CD1c-positive myeloid dendritic cell (primary cell): ENCODE measurements at regions not wholly inside any gene's neighbourhood (a gene's known extent, or its start where the extent isn't known, plus 50 kb on each side); places are given as distances from the start of the nearest gene placed in this dataset.

Experiments used
- DNase-seq: peaks from one replicate; pipeline ENCODE4 v3.0.0-alpha.2; 2016; ENCODE audit errors: extremely low spot score

DNA sequence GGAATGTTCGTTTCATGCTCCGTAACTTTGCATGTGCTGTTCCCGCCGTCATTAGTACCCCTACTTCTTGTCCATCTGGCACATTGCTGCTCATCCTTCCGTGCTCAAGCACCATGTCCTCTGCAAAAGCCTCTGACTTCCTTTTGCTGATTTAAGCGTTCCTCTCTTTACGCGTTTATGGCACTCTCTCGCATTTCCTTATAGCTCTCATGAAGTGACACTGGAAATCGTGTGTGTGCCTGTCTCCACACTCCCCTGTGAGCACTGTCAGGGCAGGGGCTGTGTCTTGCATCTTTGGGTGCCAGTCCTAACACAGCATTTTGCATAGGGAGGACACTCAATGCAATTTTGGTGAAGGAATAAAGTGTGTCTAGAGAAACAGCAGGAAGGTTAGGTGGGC lies 210.6 kb upstream of the FAT1 start:
- DNase-seq, result no peak

DNA sequence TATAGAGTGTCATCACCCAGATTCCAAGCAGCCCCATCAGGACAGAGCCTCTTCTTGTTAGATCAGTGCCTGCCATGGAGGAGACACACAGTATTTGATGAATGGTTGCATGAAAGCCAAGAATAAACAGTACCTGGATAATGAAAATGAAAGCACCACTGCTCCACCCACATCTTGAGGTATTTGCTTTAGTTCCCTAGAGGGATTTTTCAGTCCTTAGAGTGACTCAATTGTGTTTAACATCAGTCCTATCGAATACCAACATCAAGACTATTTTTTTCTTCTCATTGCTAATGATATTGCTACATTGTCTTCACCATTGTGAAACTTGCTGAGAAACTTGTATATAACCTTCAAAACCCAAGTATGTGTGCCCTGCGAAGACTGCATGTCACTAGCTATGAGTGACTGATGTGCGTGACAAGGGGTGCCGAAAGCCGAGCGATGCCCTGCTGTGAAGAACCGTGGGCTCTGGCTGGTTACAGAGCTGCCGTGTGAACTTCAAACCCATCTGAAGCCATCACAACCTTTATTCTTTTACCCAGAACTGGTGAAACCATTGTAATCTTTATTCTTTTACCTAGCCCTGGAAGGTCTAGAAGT lies 211.3 kb upstream of the FAT1 start:
- DNase-seq, result no peak

DNA sequence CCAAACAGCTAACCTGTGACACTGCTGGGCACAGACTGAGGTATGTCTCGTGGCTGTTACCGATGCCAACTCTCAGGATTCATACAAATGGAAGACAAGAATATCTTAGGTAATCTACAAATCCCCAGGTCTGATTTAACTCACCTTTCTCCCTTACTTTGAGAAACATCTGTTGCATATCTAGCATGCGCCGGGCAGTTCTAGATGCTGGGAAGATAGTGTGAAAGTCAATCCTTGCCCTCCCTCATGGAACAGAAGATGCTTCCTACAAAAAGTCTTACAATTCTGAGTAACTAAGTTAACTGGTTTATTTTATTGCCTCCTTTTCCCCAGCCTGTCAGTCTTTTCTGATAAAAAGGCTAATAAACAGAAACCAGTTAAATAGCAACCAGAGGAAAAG lies 212.2 kb upstream of the FAT1 start:
- DNase-seq, result no peak

DNA sequence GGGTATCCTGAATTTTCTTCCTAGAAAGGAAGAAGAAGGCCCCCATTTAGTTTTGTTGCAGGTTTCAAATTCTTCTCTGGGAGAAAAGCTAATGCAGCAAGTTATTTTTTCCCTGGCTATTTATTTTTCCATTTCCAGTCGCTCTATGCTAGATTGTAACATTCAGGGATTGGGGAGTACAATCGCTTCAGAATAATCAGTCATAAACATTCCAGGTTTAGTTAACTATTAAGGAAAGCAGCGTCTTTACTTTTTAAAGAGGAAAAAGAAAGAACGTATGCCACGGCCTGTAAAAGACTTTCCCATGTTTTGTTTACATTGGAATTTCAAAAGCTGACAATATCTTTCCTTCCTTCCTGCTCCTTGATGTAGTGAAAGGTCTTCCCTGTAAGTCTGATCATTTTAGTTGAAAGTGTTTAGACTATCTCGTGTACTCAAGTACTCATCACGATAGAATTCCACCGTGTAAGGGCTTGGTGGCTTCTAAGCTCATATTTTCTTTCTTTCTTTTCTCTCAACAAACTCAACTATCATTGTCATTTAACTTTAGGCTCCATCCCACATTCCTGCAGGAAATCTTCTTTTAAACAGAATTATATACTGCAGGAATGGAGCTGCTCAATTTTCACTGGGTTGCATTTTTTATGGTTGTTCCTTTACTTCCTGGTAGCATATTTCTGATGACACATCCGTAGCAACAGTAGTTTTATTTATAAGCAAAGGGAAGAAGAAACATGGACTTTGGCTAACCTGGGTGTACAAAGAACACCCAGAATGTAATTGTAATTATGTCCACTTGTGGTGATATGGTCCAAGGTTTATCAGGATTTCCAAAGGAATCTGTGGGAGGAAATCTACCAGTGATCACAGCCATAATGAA lies 213.1 kb upstream of the FAT1 start:
- DNase-seq, result no peak

DNA sequence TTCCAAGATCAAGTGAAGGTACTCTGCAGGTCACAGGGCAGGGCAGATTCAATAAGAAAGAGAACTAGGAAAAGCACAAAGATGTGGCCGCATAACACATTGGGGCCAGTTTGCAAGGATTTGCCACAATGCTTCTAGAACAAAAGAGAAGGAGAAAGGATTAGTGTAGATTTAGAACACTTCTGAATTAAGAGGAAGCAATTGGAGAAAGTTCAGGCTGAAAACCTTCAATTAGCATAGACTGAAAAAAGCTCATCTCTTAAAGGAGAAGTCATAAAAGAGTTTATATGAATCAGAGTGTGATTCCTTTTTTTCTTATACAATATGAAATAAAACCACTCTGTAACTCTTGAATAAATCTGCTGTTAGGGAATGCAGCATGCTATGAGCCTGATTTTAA lies 215.6 kb upstream of the FAT1 start:
- no peak for DNase-seq

DNA sequence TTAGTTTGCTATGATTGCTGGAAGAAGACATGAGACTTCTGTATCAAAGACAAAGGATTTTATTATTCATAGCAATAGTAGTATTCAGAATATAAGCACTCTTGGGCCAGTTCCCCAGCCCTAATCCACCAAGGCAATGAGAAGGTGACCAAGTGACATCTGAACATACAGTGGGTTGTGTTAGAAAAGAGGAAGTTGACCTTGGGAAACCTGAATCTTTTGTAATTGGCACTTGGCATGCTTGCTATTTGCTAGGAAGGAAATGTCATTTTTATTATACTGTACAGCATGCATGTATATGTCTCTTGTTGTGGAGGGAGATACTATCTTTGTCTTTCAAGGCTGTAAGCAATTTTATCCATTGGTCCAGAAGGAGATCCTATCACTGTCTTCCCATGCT lies 216.1 kb upstream of the FAT1 start:
- DNase-seq, result no peak

DNA sequence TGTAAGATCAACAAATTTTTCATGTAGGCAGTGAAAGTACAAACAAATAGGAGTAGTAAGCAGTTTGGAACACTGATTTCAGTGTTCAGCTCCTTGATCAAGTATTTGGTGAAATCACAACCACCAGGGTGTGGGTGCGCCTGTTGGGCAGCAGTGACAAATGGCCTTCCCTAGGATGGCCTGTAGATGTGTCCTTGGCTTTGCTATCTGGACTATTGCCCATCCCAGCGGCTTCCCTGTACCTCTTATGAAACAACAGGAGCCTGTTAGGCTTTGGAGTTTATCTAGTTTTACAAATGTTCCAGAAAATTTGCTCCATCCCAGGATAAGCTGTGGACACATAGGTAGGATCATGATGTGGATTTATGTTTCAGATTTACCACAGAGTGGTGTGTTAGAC lies 216.8 kb upstream of the FAT1 start:
- no peak for DNase-seq

DNA sequence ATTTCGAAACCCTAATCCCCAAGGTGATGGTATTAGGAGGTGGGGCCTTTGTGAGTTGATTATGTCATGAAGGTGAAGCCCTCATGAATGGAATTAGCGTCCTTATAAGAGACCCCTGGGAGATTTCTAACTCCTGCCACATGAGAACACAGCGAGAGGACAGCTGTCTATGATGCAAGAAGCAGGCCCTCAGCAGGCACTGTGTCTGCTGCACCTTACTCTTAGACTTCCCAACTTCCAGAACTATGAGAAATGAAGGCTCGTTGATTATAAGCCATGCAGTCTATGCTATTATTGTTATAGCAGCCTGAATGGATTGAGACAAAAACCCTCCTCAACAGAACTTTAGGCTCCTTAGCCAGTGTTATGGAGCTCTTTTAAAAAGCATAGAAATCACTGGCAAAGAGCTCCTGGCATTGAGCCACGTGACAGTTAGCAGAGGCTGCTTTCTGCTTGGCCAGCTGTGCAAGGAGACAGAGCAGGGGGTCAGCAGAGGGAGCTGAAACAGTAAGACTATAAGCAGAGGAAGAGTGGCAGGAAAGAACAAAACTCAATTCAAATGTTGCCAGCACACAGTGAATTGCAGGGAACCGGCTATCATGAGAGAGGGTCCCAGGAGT lies 219.2 kb upstream of the FAT1 start:
- DNase-seq, result no peak

DNA sequence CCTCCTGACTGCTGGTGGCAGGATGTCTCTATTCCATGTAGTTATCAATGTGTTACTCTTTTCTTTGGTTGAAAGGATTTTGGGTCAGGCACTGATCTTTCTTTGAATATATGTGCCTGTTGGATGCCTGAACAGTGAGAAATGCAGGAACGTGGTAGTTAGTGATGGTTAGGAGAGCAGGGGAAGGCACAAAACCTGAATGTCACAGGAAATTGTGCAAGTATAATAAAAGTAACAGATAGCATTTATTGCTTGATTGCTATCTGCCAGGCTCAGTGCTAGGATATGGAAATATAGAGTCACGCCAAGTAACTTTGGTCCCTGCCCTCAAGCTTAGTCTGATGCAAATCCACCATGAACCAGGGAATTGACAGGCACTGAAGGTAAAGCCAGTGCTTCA lies 219.8 kb upstream of the FAT1 start:
- DNase-seq, result no peak

DNA sequence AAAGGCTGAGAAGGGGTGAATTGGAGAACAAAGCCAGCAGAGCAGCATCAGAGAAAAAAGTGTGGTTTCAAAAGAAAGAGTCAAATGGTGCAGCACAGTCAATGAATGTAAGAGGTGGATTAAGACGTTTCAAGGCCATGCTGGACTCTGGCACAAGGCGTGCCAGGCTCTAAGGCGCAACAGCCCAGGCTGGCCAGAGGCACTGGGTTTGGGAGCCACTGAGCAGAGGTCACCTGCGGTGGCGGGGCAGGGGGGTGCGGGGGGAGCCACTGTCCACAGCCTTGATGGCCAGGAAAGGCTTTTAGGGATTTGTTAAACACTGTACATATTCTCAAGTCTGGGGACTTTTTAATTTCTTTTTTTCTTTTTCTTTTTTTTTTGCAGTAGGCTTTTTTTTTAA lies 222.5 kb upstream of the FAT1 start:
- no peak for DNase-seq

DNA sequence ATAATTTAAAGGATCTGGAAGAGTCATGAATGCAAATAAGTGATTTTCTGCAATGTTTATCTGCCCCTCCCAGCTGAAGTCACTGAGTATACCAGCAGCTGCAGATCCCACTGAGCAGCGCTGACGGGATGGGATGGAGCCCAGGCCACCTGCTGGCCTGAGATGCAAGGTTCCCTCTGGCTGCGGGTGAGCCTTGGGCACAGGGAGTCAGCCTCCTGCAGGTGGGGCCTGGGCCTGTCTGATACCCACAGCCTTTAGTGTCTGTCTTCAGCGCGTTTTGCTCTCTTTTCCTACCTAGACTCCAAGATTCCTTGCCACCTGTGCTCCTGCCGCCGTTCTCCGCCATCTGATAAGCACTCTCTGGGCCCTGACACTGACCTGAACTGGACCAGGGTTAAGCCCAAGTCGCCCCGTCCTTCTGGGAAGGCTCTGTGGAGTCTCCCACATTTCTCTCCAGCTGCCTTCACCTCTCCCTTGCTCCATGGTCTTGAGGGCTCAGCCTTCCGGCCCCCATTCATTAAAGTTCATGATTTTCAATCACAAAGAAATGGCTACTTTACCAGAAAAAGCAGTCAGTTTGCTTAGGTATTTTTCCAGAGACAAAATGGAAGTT lies 223.1 kb upstream of the FAT1 start:
- no peak for DNase-seq

DNA sequence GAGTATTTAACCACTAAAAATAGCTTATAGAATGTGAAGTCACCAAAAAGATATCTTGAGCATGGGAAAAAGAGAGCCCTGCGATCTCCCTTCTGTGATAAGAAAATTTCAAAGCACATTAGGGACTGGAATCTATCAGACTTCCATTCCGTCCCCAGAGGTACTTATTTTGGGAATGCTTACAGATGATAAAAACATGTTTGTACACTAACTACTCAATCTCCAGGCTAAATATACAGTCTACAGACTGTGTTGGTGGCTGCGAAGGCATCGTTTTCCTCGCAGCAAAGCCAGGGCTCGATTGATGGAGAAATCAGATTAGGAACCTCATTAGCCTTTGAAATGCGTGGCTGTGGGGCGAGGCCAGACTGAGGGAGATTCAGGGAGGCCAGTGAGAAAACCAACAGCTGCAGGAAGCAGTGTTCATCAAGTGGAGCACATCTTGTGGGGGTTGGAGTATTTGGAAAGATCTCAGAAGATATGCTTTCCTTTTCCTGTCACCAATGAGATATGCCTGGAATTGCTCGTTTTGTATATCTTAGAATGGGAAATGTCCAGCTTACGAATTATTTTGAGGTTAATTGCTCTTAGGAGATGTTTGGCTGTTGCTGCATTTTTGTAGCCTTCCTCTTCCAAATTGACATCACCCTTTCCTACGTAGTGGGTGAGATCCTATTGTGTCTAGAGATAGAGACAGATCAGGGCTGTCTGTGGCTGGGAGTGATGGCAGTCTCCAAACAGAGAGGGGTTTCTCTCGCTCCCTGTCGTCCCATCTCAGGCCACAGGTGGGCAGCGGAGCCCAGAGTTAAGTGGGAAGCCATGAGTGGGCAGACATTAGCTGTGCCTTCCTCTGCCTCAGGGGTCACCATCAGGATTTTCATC lies 224.9 kb upstream of the FAT1 start:
- DNase-seq, result no peak

DNA sequence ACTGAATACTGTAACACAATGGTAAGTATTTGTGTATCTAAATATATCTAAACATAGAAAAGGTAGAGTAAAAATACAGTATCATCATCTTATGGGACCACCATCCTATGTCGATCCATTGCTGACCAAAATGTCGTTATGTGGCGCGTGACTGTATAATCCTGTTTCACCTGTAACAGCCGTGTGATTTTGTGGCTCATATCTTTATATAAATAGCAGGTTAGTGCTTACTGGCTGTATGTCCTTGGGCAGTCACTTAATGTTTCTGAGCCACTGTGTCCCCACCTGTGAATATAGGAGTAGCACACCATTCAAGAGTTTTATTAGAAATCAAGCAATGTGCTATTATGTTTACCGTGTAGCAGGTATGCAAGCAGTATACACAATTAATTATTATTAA lies 226.2 kb upstream of the FAT1 start:
- no peak for DNase-seq

DNA sequence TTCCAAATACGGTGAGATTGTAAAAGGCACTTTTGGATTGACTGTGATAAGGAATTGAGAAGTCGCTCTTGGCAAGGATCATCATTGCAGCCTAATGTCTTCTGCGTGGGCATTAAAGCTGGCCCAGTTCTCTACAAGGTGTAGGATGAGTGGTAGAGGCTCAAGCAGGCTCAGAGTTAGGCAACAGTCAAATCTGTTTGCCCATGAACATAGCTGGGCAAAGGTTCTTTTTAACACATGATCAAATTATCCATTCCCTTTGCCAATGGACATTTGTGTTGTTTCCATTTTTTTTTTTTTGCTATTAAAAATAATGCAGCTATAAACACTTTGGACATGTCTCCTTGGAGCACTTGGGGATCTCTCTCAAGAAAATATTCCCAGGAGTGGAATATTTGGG lies 229.1 kb upstream of the FAT1 start:
- DNase-seq, result no peak

DNA sequence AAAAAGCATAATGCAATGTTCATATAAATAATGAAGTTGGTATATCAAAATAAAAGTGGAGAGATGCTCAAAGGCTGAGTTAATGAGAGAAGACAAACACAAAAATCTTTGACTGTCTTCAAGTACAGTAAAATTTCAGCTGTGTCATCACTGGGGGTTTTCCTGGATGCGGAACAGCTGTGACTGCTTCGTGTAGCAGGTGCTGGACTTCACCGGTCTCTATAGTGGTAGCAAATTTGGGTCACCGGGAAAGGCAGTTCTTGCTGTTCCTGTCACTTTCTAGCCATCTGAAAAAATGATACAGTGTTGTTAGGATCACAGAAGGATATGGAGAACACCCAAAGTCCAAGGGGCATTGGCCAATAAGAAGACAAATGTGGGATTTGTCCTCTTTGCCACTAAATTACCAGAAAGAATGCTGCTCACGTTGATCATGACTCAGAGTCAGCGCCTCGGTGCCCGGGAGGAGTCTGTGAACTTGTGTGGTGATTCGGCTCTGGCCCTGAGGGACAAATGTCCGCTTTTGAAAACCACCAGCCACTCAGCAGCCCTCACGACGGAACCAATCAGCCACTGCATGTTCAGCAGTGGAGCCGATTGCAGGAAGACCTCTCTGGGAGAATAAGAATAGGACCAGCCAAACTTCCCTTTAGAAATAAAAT lies 230.1 kb upstream of the FAT1 start:
- no peak for DNase-seq

DNA sequence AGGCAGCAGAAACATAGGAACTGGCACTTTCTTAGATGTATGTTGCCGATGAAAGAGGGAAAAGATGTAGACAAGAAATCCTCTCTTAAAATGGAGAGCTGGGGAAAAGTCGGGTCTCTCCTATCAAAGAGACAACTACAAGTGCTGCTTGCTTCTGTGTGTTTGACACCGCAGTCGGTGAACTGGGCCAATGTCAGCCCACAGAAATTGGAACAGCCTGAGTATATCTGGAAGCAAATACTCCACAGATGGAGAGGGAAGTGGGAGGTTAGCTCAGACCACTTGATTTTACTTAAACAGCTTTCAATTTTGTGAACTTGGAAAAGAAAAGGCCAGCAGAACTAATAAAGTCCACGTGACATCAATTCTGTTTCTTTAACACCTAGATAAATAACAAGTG lies 230.9 kb upstream of the FAT1 start:
- DNase-seq, result no peak

DNA sequence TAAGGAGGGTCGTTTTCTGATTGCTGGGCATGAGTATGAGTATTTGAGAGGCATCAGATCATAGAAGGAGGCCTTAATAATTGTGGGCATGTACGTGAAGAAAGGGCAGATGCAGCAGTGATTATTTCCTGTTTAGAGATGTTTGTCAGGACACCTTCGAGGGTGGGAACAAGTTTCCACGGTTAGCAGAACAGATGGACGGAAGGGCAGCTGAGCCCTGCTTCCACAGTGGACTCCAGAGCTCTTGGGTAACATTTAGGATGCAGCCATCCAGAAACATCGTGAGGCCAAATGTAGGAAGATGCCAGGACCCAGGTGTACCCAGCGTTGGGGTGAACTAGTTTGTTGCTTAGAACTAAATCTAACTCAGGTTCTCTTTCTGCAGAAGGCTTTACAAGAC lies 231.3 kb upstream of the FAT1 start:
- DNase-seq, result no peak

DNA sequence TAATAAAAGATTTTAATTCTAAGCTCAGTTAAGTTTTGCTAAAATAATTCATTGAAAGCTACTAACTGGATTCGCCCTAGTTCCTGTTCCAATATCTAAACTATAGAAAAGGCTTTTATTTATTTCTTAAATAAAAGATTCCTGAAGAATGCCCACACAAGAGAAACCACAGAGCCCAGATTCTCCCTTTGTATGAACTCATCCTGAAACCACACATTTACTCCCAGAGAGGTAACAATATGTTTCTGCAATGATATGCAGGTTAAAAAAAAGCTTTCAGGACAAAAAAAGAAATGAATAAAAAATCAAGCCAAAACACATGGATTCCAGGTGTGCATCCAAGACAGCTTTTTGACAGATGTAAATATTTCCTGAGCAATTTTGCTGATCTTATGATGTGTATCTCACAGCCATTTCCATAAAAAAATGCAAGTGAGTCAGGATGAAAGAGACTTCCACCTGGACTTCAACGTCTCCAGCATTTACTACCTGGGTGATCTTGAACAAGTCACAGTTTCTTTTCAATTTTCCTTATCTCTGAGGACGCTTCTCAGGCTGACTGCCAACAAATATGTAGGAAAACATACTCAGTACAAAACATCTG lies 234.4 kb upstream of the FAT1 start:
- DNase-seq, result no peak

DNA sequence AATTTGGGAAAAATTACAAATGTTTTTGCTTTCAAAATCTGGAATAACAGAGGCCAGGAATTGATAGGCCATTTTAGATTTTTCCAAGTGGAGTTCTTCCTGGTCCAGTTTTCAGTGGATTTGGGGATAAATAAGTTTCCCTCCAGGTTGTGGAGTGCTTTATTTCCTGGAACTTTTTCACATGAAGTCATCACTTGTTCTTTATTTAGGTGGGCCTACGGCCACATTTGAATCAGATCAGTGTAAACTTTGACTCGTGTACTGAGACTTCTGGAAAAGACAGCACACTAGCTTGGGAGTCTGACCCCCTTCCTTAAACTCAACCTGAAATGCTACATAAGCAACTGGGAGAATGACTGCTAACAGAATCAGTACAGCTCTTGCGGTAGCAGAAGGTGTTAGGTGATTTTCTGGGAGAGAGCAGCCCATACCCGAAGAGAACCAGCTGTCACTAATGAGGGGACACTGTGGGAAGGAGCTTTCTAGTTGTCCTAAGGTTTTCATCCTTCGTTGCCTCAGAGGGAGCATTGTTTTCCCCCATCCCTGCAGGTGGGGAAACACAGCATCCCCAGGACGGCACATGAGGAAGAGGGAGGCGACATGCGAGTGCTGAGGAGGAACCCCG lies 235.2 kb upstream of the FAT1 start:
- no peak for DNase-seq

DNA sequence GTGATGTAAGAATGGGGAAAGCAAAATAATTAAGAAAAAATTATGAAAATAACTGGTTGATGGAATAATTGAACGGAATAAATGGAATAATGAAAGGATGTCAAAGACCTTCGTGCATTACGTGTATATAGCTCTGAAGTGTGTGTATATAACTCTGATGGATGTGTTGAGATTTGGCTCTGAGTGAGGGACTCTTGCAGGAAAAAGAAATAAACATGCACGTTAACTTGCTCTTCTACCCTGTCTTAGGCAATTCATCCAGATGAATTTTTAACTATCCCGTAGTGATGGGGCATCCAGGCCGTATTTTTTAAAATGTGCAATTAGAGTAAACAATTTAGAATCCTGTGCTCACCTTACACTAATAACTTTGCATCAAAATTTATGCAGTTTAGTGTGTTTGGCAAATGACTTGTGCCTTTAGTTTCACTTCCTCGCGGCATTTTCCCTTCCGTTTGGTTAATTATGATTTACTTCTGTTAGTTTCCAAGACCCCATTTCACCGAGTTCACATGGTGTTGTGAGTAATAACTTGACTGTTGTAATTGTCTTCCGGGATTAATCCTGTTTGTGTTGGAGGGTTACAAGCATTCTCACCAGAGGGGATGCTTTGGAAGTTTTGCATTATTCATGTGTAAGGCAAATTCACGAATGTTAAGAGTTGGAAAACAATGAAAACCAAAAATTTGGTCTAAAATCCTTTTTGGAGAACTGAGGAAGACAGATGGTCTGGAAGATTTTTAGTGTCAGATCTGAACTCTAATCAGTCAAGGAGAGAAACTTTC lies 256.5 kb upstream of the FAT1 start:
- no peak for DNase-seq
